ENCODE measurements at regions not wholly inside any gene's neighbourhood (a gene's known extent, or its start where the extent isn't known, plus 50 kb on each side); places are given as distances from the start of the nearest gene placed in this dataset.

DNA sequence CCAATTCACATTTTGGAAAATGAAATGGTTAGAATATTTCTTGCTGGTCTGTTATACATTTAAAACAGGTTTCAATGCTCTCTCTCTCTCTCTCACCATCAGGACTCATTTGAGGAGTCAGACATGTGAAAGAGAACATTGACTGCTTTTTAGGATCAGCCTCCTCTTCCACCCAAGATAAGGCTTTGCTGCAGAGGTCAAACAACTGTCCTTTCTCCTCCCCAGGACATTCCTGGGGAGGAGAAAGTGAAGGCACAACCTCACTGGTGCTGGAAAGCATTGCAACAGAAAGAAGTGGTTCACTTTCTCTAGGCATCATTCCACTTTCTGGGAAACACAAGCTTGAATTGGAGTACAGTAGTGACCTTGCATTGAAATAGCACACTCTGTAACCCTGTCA is 409.1 kb upstream of the NR2F2 start:
- no peak for DNase-seq (ENCODE audit: low read depth)

DNA sequence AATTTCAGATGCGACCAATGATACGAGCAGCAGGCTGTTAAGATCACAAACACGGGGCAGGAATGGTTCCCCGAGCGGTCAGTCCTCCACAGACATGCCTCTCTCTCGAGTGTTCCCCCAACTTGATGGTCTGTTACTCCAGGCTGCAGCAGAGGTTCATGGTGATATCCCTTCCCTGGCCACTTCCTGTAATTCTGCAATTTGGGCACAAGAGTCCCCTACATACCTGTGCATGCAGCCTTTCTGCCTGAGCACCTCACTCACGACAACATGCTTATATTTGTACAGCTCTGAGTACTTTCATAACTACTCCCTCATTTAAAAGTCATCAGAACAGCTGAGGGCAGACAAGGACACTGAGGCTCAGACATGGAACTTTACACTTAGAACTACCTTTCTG is 408.1 kb upstream of the NR2F2 start:
- DNase-seq (ENCODE audit: low read depth): no peak

DNA sequence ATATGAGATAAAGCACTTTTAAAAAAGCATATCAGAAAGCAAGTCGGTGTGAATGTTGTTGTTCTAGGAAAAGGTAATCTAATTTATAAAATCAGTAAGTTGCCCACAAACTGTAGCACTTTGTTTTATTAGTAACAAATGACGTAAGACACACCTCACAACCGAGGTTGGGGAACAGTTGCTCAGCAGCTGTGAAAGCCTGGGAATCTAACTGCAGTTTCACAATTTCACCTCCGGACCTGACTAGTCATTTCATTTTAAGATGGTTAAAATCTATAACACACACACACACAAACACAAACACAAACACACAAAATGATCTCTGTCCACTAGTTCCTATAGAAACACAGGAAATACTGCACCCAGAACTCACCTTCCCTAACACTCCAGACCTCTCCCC is 406.7 kb upstream of the NR2F2 start:
- no peak for DNase-seq (ENCODE audit: low read depth)

DNA sequence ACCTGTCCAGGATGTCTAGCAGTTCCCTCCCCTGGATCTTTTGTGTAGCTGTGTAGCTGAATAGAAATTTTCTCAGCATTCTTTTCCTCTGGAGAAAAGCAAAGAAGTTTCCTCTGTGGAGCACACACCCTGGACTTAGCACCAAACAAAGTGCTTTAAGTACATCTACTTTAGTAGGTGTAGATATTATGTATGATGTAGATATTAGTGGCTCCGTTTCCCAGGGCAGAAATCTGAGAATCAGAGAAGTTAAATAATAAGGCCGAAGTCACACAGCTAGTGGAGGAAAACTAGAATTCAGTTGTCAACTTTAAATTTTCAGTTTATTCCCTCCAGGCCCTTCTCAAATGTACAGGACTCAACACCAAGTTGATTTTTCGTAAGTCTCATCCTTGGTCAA is 401.7 kb upstream of the NR2F2 start:
- no peak for DNase-seq (ENCODE audit: low read depth)

DNA sequence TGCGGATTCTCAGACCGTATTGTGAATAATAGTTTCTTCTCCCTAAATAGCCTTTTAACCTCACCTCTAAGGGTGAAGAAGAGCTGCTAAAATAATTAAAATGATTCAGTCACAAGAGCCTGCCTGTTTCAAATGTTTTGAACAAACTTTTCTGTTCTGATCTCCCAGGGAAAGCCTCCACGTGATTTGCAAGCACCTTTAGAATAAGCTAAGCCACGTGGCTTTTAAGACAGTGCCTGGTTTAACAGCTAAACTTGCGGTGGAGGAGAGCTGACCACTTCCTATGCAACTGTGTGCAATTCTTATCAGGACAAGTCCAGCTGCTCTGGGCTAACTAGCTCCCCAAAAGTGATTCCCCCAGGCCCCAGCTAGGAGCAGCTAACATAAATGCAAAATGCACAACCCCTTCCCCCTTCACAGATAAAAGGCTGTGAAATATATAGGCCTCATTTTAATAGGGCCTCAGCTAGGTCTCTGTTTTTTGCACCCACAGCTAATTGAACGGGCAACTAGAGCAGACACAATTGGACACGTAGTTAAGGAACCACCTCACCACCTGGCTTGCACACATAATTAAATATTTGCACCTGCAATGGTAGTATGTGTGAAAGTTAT is 401.2 kb upstream of the NR2F2 start:
- DNase-seq (ENCODE audit: low read depth): no peak

DNA sequence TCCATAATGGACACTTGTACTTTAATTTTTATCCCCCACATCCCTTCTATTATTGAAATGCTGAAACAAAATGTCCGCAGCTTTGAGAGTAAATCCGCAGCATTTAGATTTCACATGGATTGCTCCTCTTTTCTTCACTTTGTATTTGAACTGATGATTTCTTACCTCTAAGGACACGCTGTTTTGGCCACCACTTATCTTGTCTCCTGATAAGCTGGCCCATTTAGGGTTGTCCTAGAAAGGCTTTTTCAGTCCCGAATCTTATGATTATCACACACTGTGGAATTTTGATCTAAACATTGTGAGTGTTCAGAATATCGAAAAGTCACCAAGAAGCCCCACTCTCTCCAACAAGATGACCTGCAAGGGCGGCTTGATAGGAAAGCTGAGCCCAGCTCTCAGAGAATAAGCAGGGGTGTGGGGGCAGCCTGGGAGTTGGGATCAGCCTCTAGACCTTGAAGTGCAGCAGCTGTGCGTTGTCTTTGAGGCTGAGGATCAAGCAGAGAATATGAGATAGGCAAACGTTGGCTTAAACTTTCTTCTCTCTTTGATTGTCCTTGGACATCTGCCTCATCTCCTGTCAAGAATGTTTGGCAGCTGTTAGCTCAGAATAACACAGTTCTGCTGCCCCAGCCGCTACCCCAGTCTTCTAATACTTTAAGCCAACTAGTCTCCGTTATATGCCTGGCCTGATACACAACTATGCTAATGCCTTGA is 399.7 kb upstream of the NR2F2 start:
- DNase-seq (ENCODE audit: low read depth): no peak

DNA sequence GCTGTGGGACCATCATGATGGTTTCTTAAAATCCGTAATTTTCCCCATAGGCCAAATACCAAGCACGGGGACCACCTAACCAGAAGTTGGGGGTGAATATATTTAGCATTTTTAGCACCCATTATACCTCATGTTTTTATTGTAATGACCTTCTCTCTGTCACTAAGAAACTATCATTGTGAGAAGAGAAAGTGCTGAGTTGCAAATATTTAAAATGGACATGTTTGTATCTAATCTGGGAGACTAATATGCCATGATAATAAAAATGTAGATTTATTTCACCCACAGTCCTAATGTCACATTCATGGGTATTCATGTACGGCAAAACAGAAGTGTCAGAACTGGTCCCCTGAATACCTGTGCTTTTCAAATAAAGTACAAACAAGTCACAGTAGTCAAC is 398.9 kb upstream of the NR2F2 start:
- no peak for DNase-seq (ENCODE audit: low read depth)

DNA sequence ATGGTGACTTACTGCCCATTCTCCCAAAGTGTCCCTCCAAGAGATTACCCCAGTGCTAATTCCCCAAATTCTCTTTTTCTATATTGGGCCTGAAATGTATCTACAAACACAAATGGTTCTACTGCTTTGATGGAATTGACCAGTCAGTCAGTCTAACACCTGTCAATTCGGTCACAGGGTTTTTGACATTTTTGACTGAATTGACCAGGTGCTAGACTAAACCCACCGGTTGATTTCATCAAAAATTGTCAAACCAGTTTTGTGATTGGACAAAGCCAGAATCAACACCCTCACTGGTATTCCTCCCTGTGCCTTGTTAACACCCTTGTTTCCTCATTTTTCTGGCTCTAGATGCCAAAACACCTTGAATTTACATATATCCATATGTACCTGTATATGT is 398.4 kb upstream of the NR2F2 start:
- DNase-seq (ENCODE audit: low read depth): no peak

DNA sequence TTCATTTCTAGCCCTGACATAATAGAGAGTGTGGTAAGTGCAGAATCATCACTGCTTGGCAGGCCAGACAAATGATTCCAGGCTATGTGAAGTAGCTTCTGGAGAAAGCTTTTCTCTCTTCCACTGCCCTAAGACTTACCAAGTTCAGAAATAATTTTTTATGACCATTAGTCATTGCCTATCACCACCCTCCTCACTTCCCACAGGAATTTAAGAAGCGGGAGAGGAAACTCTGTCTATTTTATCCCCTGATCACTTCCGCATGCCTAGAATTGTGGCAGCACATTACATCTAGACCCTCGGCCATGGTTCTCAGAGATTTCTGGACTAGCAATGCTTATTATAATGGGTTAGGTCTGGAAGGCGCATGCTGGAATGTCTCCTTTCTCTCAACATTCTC is 397.8 kb upstream of the NR2F2 start:
- DNase-seq (ENCODE audit: low read depth): no peak

DNA sequence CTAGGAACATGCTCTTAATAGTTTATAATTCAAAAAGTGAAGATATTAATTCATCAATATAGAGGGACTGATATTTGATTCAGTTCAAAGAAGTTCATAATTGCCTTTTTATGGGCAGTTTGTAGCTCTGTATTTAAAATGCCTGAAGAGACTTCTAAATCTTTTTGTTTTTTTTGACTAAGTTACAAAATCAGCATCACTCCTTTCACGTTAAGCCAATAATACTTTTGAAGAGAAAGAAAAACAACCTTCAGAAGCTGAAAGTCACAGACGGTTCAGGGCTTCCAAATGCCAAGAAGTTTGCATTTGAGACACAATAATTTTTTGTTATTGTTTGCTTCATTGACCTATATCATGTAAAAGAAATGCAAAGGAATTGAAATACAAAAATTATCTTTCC is 394.6 kb upstream of the NR2F2 start:
- DNase-seq (ENCODE audit: low read depth): no peak

DNA sequence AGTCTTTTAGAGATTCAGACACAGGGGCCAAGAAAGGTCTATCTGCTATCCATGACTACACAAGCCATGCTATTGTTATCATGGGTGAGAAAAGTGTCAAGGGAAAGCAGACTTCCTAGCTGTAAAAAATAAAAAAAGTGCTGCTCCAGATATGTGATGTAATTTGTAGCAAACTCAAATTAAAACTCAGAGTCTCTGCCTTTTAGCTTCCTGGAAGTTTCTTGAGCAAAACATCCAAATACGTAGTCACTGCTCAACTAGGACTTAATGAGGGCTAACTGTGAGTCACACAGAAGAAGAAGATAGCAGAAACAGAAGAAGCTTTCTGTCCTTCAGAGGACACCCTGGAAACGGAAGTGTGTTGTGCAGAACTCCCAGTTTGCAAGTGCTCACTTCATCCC is 393.4 kb upstream of the NR2F2 start:
- no peak for DNase-seq (ENCODE audit: low read depth)

DNA sequence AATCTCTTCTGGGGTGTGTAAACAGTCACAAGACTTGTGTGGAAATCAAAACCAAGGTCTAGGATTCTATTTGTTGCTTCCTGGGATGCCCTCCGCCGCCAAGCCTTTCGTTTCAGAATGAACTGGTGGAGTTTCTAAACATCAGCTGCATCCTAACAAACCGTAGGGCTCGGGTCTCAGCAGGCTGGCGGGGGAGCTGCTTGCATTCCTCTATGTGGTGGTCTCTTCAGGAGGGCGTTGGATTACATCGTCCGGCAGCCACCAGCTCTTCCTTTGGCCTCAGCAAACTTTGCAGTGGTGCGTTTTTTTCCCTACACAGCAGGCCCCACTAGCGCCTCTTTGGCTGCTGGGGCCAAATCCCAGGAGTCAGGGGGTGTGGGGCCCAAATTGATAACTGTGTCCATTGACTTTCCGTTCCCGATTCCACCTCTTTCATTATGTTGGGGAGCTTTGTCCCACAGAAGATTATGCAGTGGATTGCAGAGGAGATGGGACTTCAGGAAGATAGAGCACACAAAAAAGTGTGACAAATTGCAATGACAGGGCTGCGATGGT is 390.0 kb upstream of the NR2F2 start:
- no peak for DNase-seq (ENCODE audit: low read depth)

DNA sequence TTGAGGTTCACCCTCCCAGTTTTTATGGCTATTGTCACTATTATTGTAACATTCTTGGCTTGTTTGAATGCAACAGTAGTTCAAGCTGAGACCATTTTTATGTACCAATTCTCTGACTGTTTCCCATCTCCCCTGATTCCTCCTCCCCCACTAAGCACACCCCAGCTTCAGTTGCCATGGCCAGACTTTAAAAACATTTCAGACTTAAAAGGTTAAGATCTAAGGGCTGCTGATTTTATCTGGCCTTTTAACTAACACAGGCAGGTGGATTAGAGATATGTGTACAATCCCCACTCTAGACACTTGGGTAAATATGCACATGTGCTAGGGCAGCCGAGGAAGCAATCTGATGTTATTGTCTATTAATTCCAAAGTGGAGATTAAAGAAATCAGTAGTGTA is 386.3 kb upstream of the NR2F2 start:
- DNase-seq (ENCODE audit: low read depth): no peak

DNA sequence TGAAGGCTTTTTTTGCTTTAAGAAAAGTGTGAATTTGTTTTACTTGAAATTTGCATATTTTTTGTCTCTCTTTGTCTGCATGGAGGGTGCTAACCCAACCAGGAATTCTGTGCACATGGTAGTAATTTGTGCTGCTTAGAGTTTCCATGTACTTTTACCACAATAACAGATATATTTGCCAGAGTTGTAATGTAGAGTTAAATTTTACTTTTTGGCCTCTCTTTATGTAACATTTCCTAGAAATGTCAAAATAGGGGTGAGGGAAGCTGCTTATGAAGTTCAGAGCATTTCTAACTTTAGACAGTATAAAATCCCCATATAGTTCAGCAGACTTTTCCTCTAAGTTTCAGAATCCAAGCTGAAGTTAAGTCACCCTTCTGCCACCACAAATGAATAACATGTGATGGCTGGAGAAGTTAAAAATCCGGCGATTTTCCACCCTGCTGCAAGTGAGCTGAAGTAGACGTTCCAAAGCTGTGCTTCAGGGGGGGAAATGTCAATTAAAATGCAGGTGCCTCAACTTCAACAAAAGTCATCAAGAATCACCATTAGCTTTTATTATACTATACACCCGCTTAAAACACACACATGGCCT is 385.7 kb upstream of the NR2F2 start:
- no peak for DNase-seq (ENCODE audit: low read depth)

DNA sequence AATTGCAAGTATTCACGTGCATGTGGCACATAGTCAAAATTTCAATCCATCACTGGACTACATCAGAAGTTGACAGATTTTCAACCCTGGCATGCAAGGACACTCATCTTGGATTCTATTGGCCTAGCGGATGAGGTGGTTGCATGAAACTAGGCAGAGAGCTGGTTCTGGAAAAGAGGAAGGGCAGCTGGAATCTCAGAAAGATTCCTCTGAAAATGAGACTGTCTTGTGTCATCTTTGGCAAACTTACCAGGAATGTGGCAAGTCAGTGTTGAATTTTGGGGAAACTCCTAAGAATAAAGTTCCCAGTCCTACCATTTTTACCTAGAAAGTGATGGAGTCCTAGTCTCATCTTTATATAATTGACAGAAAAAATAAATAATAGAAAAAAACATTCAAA is 384.3 kb upstream of the NR2F2 start:
- DNase-seq (ENCODE audit: low read depth): no peak

DNA sequence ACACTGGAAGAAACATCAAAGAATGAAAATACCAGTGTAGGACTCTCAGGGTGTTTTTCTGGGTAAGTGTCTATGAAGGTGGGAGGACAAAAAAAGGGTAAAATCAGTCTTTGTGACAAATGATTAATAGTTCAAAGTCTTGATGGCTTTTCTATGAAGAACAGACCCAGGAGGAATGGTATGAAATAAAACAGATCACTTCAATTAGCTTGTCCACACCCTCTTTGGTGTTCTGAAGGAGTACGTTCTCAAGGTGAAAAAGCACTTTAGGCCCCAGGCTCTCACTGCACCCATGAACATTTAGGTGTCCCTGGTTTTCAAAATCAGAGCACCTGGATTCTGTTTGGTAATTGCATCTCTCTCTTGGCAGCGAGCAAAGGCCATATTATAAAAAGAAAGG is 383.6 kb upstream of the NR2F2 start:
- no peak for DNase-seq (ENCODE audit: low read depth)

DNA sequence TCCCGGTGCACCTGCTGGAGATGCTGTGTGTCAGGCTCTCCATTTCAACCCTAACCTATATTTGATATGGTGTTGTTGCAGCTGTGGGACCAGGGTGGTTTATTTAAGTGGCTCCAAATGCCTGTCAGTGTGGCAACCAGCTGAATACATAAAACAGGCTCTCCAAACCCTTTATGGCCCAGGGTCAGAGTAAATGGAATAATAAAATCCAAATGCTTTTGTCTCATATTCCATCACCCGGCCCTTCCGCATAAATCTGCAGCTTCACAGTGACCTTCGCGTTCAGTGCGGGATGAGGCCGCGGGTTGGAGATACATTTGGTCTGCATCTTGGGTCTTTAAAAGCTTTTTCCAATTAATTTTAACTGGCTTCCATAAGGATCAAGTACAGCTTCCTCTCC is 382.1 kb upstream of the NR2F2 start:
- no peak for DNase-seq (ENCODE audit: low read depth)

DNA sequence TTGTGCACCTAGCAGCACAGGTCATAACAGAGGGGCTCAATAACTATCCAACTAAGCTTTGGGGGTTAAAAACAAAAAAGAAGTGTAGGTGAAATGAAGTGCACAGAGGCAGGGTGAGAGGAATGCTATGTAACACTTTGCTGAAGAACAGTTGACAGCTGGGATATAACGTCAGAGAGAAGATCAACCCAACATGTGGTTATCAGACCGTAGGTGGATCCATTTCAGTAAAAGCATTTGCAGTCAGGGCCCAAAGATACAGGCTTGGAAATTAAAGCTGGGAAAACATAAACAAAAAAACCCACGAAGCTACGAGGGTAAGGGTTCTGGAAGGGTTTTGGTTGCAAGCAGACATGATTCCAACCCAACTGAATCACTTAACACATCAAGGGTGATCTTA is 377.5 kb upstream of the NR2F2 start:
- no peak for DNase-seq (ENCODE audit: low read depth)

DNA sequence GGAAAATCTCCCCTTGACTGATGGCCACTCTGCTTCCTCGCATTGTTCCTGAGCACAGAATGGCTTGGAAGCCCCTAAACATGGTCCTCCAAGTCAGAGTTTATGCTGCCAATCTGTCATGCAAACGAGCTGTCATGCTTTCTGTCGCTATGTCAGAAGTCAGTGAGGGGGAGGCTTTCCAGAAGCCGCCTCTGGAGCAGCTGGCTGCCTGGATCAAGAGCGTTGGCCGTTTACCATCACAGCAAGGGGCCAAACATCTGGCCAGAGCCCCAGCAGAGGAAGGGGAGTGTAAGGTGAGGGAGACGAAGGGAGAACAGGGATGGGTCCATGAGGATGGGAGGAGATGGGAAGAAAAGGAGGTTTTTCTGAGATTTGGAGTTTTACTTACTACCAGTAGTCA is 372.6 kb upstream of the NR2F2 start:
- no peak for DNase-seq (ENCODE audit: low read depth)

DNA sequence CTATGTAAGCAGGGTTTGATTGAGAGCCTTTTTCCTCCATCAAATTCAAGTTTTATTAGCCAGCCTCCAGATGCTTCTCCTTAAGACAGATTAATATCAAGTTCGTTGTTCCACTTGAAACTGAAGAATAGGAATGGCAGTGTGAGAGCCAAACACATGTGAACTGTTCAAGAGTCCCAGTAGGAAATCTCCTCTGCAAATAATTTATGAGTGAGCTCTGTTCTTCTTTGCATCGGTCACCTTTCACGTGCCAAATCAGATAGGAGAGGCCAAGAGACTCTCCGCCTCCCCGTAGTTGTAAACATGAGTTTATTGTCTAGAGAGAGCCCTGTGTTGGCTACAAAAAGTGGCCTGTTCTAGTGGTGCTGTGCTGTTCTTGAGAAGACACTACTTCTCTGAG is 372.1 kb upstream of the NR2F2 start:
- DNase-seq (ENCODE audit: low read depth): no peak

DNA sequence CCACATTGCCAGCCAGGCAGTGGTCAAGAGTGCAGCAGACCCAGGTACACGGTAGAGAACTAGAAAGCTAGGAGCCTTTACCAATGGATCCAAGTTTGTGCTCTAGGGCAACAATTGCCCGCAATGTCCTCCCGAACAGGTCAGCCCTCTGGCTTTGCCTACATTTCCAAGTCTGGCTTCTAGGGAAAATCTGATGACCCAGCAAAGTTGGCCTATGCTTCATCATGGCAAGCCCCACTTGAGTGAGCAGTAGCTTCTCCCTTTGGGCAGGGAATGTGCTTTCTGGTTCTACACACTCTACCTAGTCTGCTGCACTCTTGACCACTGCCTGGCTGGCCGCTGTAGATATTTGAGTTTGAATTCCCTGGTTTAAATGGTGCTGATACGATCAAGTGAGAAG is 361.6 kb upstream of the NR2F2 start:
- no peak for DNase-seq (ENCODE audit: low read depth)

DNA sequence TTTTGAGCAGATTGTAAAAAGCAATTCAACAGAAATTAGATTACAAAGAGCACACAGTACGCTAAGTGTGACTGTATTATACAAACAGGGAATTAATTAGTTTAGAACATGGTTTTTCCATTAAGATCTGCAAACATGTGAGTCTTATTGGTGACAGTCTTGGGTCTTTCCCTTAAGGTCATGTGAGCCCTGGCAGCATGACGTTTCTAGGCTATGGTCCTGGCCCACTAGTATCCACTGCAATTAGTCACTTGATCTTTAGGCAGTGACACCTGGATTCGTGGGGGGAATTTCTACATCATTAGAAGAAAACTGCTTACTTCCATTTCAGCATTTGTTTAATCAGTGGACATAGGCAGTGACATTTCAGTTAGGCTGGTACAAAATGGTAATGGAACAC is 360.2 kb upstream of the NR2F2 start:
- no peak for DNase-seq (ENCODE audit: low read depth)

DNA sequence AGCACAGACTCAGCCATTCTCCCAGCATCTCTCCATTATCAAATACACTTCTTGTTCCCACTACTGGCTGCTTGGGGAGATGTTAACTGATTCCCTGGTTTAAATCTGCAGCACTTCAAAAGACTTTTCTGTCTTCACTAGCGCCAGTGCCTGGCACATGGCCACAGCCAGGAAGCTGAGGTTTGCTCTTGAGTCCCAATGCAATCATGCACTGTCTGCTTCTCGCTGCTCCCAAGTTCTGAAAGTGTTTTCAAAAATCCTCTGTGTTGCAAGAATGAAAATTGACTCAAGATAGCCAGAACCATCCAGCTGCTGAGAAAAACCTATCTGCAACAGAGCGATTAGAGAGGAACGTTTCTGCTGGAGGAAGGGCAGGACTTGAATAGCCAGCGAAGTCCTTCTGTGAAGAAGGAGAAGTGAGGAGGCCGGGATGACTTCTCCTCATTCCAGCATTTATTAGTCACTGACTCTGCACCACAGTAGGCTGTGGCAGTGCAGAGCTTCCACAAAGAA is 358.4 kb upstream of the NR2F2 start:
- no peak for DNase-seq (ENCODE audit: low read depth)
